Lower lobe of right lung (tissue), 2 donors: ENCODE measurements at regions not wholly inside any gene's neighbourhood (a gene's known extent, or its start where the extent isn't known, plus 50 kb on each side); places are given as distances from the start of the nearest gene placed in this dataset.
"Not testable (repeated sequence)": the region's sequence is repeated elsewhere in the genome, so short reads cannot be mapped to it uniquely, and the experiment has no call there.

Experiments used
- ATAC-seq, 2 donors: fragments of 200-7000 bp; cut with Tn5 transposase; one replicate each; pipeline ENCODE4 v1.9.1; 2020 to 2022; ENCODE audit warnings: mild to moderate bottlenecking in 2 of 2, moderate library complexity in 2 of 2
- DNase-seq: peaks from one replicate; pipeline ENCODE4 v3.0.0-alpha.2; 2020
- H3K27ac ChIP-seq: fragments of 200-600 bp; one replicate; pipeline ENCODE4 v1.8.0; 2022
- H3K27me3 ChIP-seq: fragments of 200-600 bp; one replicate; pipeline ENCODE4 v1.8.0; 2022; ENCODE audit warnings: low read depth
- H3K36me3 ChIP-seq: fragments of 200-600 bp; one replicate; pipeline ENCODE4 v1.8.0; 2022; ENCODE audit warnings: mild to moderate bottlenecking
- H3K4me1 ChIP-seq: fragments of 200-600 bp; one replicate; pipeline ENCODE4 v1.8.0; 2022
- H3K4me3 ChIP-seq: fragments of 200-600 bp; one replicate; pipeline ENCODE4 v1.8.0; 2022; ENCODE audit warnings: mild to moderate bottlenecking
- H3K9me3 ChIP-seq: fragments of 200-600 bp; one replicate; pipeline ENCODE4 v1.8.0; 2022
- intact Hi-C: fragments of 100-400 bp; cut with DNase I; formaldehyde crosslinking; loops from one replicate; pipeline ENCODE4 v1.11.0; 2022
- TF ChIP-seq, protein P1 (sequence below): fragments of 200-600 bp; IDR thresholded peaks from one replicate; pipeline ENCODE4 v1.8.0; 2022; ENCODE audit warnings: antibody characterized with exemption, mild to moderate bottlenecking
- donor health status: DM: no; HTN: yes; CAD: no; lungs with severe emphysema.

DNA sequence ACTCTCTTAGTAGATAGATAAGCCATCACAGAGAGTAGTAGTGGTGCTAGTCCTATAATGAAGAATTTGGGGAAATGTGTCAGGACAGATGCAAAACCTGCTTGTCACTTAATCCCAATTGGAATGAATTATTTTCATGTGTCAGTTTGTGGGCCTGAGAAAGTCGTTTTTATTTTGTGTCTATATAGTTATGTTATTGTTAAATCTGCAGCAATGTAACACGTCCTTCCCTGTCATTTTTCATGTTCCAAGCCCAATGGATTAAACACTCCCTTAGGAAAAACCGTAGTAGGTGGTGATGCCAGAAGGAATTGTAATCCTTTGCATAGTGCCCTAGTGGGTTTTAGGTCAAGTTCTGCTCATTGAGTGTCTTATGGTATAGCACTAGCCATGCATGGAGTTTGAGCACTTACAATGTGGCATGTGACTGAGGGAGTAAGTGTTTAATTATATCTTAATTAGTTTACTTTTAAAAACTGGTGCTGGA, 105.9 kb upstream of the PRSS16 start:
- Histone ChIP-seq H3K9me3 (no peaks in the 10 kb centered on the region), H3K27ac (no peak overlapping the region), H3K27me3 (no peaks in the 10 kb centered on the region), H3K4me1 (peaks cover 31% of the 10 kb centered on the region), H3K36me3 (peaks cover 4% of the 10 kb centered on the region), H3K4me3 (no peak overlapping the region)
- ATAC-seq (no peak), DNase-seq (no peak)
- TF ChIP-seq, protein P1, sequence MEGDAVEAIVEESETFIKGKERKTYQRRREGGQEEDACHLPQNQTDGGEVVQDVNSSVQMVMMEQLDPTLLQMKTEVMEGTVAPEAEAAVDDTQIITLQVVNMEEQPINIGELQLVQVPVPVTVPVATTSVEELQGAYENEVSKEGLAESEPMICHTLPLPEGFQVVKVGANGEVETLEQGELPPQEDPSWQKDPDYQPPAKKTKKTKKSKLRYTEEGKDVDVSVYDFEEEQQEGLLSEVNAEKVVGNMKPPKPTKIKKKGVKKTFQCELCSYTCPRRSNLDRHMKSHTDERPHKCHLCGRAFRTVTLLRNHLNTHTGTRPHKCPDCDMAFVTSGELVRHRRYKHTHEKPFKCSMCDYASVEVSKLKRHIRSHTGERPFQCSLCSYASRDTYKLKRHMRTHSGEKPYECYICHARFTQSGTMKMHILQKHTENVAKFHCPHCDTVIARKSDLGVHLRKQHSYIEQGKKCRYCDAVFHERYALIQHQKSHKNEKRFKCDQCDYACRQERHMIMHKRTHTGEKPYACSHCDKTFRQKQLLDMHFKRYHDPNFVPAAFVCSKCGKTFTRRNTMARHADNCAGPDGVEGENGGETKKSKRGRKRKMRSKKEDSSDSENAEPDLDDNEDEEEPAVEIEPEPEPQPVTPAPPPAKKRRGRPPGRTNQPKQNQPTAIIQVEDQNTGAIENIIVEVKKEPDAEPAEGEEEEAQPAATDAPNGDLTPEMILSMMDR: no peak
- intact Hi-C loops: no loop called here

DNA sequence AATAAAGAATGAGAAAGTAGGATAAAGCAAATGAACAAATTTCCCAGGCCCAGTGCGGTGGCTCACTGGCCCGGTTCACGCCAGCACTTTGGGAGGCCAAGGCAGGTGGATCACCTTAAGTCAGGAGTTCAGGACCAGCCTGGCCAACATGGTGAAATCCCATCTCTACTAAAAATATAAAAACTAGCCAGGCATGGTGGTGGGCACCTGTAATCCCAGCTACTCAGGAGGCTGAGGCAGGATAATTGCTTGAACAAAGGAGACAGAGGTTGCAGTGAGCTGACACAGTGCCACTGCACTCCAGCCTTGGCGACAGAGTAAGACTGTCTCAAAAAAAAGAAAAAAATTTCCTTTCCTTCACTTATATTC, 104.5 kb upstream of the PRSS16 start:
- DNase-seq, H3K9me3 ChIP-seq, H3K4me3 ChIP-seq, H3K27me3 ChIP-seq, ATAC-seq, H3K27ac ChIP-seq, H3K36me3 ChIP-seq, intact Hi-C loops: not testable (repeated sequence)
- peaks cover 31% of the 10 kb centered on the region for H3K4me1 ChIP-seq

DNA sequence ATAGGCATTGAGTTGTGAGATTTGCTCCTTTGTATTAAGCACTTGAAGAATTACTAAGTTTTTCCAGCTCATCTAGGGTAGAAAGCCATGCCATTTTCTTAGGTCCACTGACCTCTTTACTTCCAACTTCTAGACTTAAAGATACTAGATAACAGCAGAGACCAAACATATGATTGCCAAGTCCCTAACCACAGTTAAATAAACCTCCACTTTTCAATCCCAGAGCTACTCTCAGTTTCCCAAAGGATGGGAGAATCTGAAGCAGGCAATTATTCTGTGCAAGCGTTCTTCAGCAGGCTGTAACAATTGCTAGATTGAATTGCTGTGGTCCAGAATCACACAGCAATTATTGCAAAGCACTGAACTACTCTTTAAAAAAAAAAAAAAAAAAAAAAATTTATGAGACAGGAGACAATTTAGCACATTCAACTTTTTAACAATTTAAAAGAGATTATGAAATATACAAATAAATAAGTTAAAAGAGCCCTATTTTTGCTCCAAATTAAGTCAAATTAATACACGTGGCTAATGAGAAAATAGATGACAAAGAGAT, 104.0 kb upstream of the PRSS16 start:
- Histone ChIP-seq H3K4me3 (no peak overlapping the region), H3K27me3 (no peaks in the 10 kb centered on the region), H3K4me1 (peaks cover 28% of the 10 kb centered on the region), H3K27ac (no peak overlapping the region), H3K9me3 (no peaks in the 10 kb centered on the region), H3K36me3 (no peaks in the 10 kb centered on the region)
- DNase-seq (no peak), ATAC-seq (no peak)
- TF ChIP-seq, protein P1: no peak
- intact Hi-C loops: no loop called here

DNA sequence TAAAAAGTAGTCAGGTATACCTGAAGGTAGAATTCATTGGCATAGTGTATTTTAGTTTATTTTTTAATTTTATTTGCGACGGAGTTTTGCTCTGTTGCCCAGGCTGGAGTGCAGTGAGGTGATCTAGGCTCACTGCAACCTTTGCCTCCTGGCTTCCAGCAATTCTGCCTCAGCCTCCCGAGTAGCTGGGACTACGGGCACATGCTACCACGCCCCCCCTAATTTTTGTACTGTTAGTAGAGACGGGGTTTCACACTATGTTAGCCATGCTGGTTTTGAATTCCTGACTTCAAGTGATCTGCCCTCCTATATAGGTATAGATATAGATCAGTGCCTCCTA, 102.8 kb upstream of the PRSS16 start:
- H3K27me3 ChIP-seq: no peaks in the 10 kb centered on the region
- H3K4me3 ChIP-seq: peak overlapping the region; percentile 72
- DNase-seq (no peak), ATAC-seq (no peak)
- TF ChIP-seq, protein P1: no peak
- H3K9me3 ChIP-seq: no peaks in the 10 kb centered on the region
- peak overlapping the region; percentile 57 for H3K27ac ChIP-seq
- intact Hi-C loops: no loop called here
- no peaks in the 10 kb centered on the region for H3K36me3 ChIP-seq
- peaks cover 24% of the 10 kb centered on the region for H3K4me1 ChIP-seq

DNA sequence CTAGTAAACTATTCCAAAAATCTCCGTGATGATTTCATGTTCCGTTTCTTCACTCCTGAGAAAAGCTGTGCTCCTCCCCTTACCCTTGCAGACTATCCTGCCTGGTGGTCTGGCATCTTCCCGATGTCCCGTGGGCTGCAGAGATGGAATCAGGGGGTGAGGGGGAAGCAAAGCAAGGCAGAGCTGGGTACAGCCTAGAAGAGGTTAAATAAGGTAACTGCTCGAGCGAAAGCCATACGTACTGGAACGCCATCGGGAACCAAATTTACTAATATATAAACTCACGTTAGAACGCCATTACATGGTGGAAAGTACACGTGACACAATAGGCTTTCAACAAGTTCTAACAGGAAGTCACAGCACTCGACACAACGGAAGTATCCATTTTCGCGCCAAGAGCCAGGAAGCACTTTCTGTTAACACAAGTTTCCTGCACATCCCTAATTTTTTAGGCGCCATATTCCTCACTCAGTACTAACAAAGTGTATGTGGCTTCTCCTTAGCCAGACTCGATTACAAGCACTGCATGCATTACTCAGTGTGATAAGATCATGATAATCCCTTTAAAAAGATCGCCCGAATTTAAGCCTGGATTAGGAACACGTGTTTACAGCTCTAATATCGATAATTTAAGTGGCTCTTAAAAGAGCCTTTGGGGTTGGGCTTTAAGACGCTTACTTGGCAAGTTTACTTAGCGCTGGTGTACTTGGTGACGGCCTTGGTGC, 101.6 kb upstream of the PRSS16 start:
- ATAC-seq (peak; percentile 79 to 89), DNase-seq (peak; percentile 82)
- H3K4me1 ChIP-seq: peaks cover 22% of the 10 kb centered on the region
- peak overlapping the region; percentile 97 for H3K27ac ChIP-seq
- intact Hi-C loops: no loop called here
- no peaks in the 10 kb centered on the region for H3K27me3 ChIP-seq
- H3K9me3 ChIP-seq: no peaks in the 10 kb centered on the region
- TF ChIP-seq, protein P1: no peak
- H3K36me3 ChIP-seq: no peaks in the 10 kb centered on the region
- peak overlapping the region; percentile 72 for H3K4me3 ChIP-seq

DNA sequence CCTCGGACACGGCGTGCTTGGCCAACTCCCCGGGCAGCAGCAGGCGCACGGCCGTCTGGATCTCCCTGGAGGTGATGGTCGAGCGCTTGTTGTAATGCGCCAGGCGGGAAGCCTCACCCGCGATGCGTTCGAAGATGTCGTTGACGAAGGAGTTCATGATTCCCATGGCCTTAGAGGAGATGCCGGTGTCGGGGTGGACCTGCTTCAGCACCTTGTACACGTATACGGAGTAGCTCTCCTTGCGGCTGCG, 101.1 kb upstream of the PRSS16 start:
- H3K36me3 ChIP-seq, H3K27me3 ChIP-seq, intact Hi-C loops, H3K9me3 ChIP-seq, DNase-seq: not testable (repeated sequence)
- H3K4me3 ChIP-seq: peak overlapping the region; percentile 72
- H3K4me1 ChIP-seq: peaks cover 18% of the 10 kb centered on the region
- ATAC-seq: peak; percentile 9 to 51
- H3K27ac ChIP-seq: peak overlapping the region; percentile 97
